IMR-90 (cell line): ENCODE measurements at regions not wholly inside any gene's neighbourhood (a gene's known extent, or its start where the extent isn't known, plus 50 kb on each side); places are given as distances from the start of the nearest gene placed in this dataset.

Experiments used
- BHLHE40 ChIP-seq: fragments of 150-350 bp; IDR thresholded peaks from 2 replicates; pipeline ENCODE4 v1.6.1; 2016; ENCODE audit warnings: mild to moderate bottlenecking, low read depth, low read length
- CEBPB ChIP-seq: IDR thresholded peaks from 2 replicates; pipeline ENCODE4 v1.6.1; 2012; ENCODE audit warnings: low read depth, low read length, improper control_type of control experiment
- CTCF ChIP-seq: conservative IDR thresholded peaks from 2 replicates; pipeline ENCODE4 v1.5.1; 2012; ENCODE audit warnings: mild to moderate bottlenecking, low read depth, low read length, improper control_type of control experiment
- MXI1 ChIP-seq: IDR thresholded peaks from 2 replicates; pipeline ENCODE4 v1.6.1; 2012; ENCODE audit warnings: low read depth, mild to moderate bottlenecking, low read length, moderate library complexity, borderline replicate concordance
- POLR2A ChIP-seq: IDR thresholded peaks from 2 replicates; pipeline ENCODE4 v1.6.1; 2012; ENCODE audit warnings: mild to moderate bottlenecking, low read depth, low read length
- RFX5 ChIP-seq: IDR thresholded peaks from 2 replicates; pipeline ENCODE4 v1.8.0; 2012; ENCODE audit warnings: low read depth, mild to moderate bottlenecking, low read length, moderate library complexity

- TF ChIP-seq CTCF (no peak), CEBPB (no peak), BHLHE40 (no peak), MXI1 (no peak), RFX5 (no peak), POLR2A (no peak)
Measured at GRCh38 chr5:159640921-159641320, 275.4 kb upstream of the ADRA1B start.
